ENCODE measurements at regions not wholly inside any gene's neighbourhood (a gene's known extent, or its start where the extent isn't known, plus 50 kb on each side); places are given as distances from the start of the nearest gene placed in this dataset.

- no peak overlapping the region for H3K27ac ChIP-seq
- H3K9me3 ChIP-seq = no peaks in the 10 kb centered on the region
- no peak overlapping the region for H3K4me2 ChIP-seq
- no peak overlapping the region for H3K4me3 ChIP-seq
- H3K4me1 ChIP-seq = no peaks in the 10 kb centered on the region
- WGBS (ENCODE audit: missing lambda C conversion rate) = 36% methylated on average over 6 of the region's 6 CpGs
- TF ChIP-seq SMC3 (IDR thresholded peaks at IDR 0.05) = no peak
- CTCF ChIA-PET = no interaction called here
- DNase-seq (ENCODE audit: low read depth in 1 of 2, low spot score in 1 of 2) (no peak), ATAC-seq (no peak), FAIRE-seq (no peak)
- POLR2A ChIA-PET = no interaction called here
These were observed 138.7 kb upstream of the CELF2 start for GRCh38 chr10:10878963-10879362.

- no peak for ATAC-seq
These were observed 136.4 kb upstream of the CELF2 start for GRCh38 chr10:10881117-10881813.

GRCh38 chr10:10883737-10884136, 133.9 kb upstream of the CELF2 start:
- Histone ChIP-seq H3K4me2 (no peak overlapping the region), H3K9me3 (no peaks in the 10 kb centered on the region), H3K4me3 (no peak overlapping the region), H3K4me1 (no peaks in the 10 kb centered on the region), H3K27ac (no peak overlapping the region)
- FAIRE-seq = no peak
- CTCF ChIA-PET = no interaction called here
- DNase-seq (ENCODE audit: low read depth in 1 of 2, low spot score in 1 of 2) = no peak
- TF ChIP-seq CBX2 (IDR thresholded peaks at IDR 0.05; ENCODE audit: borderline replicate concordance, low read depth) = no peak
- no peak for TF ChIP-seq ZNF302 (CRISPR knock-in tag; IDR thresholded peaks at IDR 0.05)
- TF ChIP-seq FOSL2 (IDR thresholded peaks at IDR 0.05) = no peak
- TF ChIP-seq FOSL2 (CRISPR knock-in tag; IDR thresholded peaks at IDR 0.05) = no peak
- TF ChIP-seq FOSB (CRISPR knock-in tag; IDR thresholded peaks at IDR 0.05) = no peak
- no peak for TF ChIP-seq CBX8 (IDR thresholded peaks at IDR 0.05)
- TF ChIP-seq USF2 (IDR thresholded peaks at IDR 0.05) = no peak
- TF ChIP-seq HOXB5 (CRISPR knock-in tag; IDR thresholded peaks at IDR 0.05) = no peak
- no peak for ATAC-seq
- WGBS (ENCODE audit: missing lambda C conversion rate) = 4% methylated on average over 1 of the region's 1 CpG
- POLR2A ChIA-PET = no interaction called here

More at GRCh38 chr10:10881117-10881813, 136.4 kb upstream of the CELF2 start:
- Histone ChIP-seq H3K4me1 (no peaks in the 10 kb centered on the region), H3K4me3 (no peak overlapping the region), H3K27ac (no peak overlapping the region), H3K9me3 (no peaks in the 10 kb centered on the region), H3K4me2 (no peak overlapping the region)
- TF ChIP-seq MAX (IDR thresholded peaks at IDR 0.05) (no peak), ZC3H11A (IDR thresholded peaks at IDR 0.05) (no peak), MAFK (IDR thresholded peaks at IDR 0.05; ENCODE audit: partially characterized antibody) (peak; percentile 61), REST (IDR thresholded peaks at IDR 0.05) (no peak), PHF8 (IDR thresholded peaks at IDR 0.05; ENCODE audit: borderline replicate concordance, low read depth) (no peak), EP300 (IDR thresholded peaks at IDR 0.05) (no peak)
- DNase-seq (ENCODE audit: low read depth in 1 of 2, low spot score in 1 of 2) (no peak), FAIRE-seq (no peak)
- CTCF ChIA-PET = no interaction called here
- POLR2A ChIA-PET = no interaction called here
- WGBS (ENCODE audit: missing lambda C conversion rate) = 25% methylated on average over 6 of the region's 6 CpGs

- no peak overlapping the region for H3K4me2 ChIP-seq
- H3K27ac ChIP-seq = no peak overlapping the region
- H3K4me1 ChIP-seq = no peaks in the 10 kb centered on the region
- H3K4me3 ChIP-seq = no peak overlapping the region
- 39% methylated on average over 9 of the region's 9 CpGs for WGBS (ENCODE audit: missing lambda C conversion rate)
- ChIA-PET CTCF (no interaction called here), POLR2A (no interaction called here)
- no peaks in the 10 kb centered on the region for H3K9me3 ChIP-seq
- ATAC-seq (no peak), FAIRE-seq (no peak), DNase-seq (ENCODE audit: low read depth in 1 of 2, low spot score in 1 of 2) (no peak)
- TF ChIP-seq CHD4 (IDR thresholded peaks at IDR 0.05; ENCODE audit: borderline replicate concordance) (no peak), KDM5A (IDR thresholded peaks at IDR 0.05) (no peak), BCL3 (IDR thresholded peaks at IDR 0.05) (no peak), GATA3 (IDR thresholded peaks at IDR 0.05; ENCODE audit: borderline replicate concordance) (no peak)
These were observed 130.7 kb upstream of the CELF2 start for GRCh38 chr10:10886861-10887531.
